Liver (tissue), 3 donors: ENCODE measurements at regions not wholly inside any gene's neighbourhood (a gene's known extent, or its start where the extent isn't known, plus 50 kb on each side); places are given as distances from the start of the nearest gene placed in this dataset.

Source experiments
- ATF3 ChIP-seq: IDR thresholded peaks from 2 replicates; pipeline ENCODE4 v1.6.1; 2016; ENCODE audit warnings: antibody characterized with exemption
- CTCF ChIP-seq: fragments of 150-350 bp; IDR thresholded peaks from 2 replicates; pipeline ENCODE4 v1.5.1; 2017; ENCODE audit warnings: improper control_type of control experiment, low read depth, low read length; ENCODE audit not compliant: missing input control
- EGR1 ChIP-seq, 2 donors: IDR thresholded peaks; 2 replicates each; pipeline ENCODE4 v1.6.1; 2016 to 2018; ENCODE audit warnings: antibody characterized with exemption in 2 of 2, low read depth in 2 of 2
- JUND ChIP-seq, 2 donors: IDR thresholded peaks; 2 replicates each; pipeline ENCODE4 v1.6.1; 2016; ENCODE audit warnings: antibody characterized with exemption in 2 of 2
- RAD21 ChIP-seq, 2 donors: IDR thresholded peaks; 2 replicates each; pipeline ENCODE4 v1.6.1; 2016; ENCODE audit warnings: antibody characterized with exemption in 2 of 2, mild to moderate bottlenecking in 2 of 2
- REST ChIP-seq: IDR thresholded peaks from 2 replicates; pipeline ENCODE4 v1.6.1; 2016; ENCODE audit warnings: antibody characterized with exemption, mild to moderate bottlenecking
- TAF1 ChIP-seq: conservative IDR thresholded peaks from 2 replicates; pipeline ENCODE4 v1.6.1; 2016; ENCODE audit warnings: antibody characterized with exemption, mild to moderate bottlenecking
- YY1 ChIP-seq: IDR thresholded peaks from 2 replicates; pipeline ENCODE4 v1.6.1; 2016; ENCODE audit warnings: antibody characterized with exemption, mild to moderate bottlenecking
- ZBTB33 ChIP-seq: IDR thresholded peaks from 2 replicates; pipeline ENCODE4 v1.6.1; 2016; ENCODE audit warnings: antibody characterized with exemption
- donor health status: healthy.
- donor health status: healthy.

GRCh38 chr11:15525582-15525981 lies 410.9 kb downstream of the INSC start:
- TF ChIP-seq RAD21 (IDR thresholded peaks at IDR 0.05) (no peak), CTCF (no peak), REST (no peak), ZBTB33 (no peak), JUND (IDR thresholded peaks at IDR 0.05) (no peak), YY1 (no peak), ATF3 (no peak), TAF1 (no peak), EGR1 (IDR thresholded peaks at IDR 0.05; ENCODE audit: low read depth in 2 of 2) (no peak)
